Adrenal gland (tissue), 9 donors: ENCODE measurements at regions not wholly inside any gene's neighbourhood (a gene's known extent, or its start where the extent isn't known, plus 50 kb on each side); places are given as distances from the start of the nearest gene placed in this dataset.
"Not testable (repeated sequence)": the region's sequence is repeated elsewhere in the genome, so short reads cannot be mapped to it uniquely, and the experiment has no call there.

Source experiments
- DNase-seq, 7 donors: peaks; one replicate each; pipeline ENCODE4 v3.0.0-alpha.2; 2019 to 2020
- H3K27ac ChIP-seq, 5 donors: fragments of 200-600 bp; sonication (generic) in 4 of 5; 1 replicate in 3 of 5; 2 replicates in 2 of 5; pipeline versions ENCODE4 v1.5.1 to v1.8.0; 2016 to 2020; ENCODE audit warnings: mild to moderate bottlenecking in 1 of 5
- H3K27me3 ChIP-seq: fragments of 200-600 bp; 2 replicates; pipeline ENCODE4 v1.8.0; 2021
- H3K36me3 ChIP-seq, 2 donors: fragments of 200-600 bp; replicated peaks in 1 of 2; 1 replicate in 1 of 2; 2 replicates in 1 of 2; pipeline versions ENCODE4 v1.5.1 to v1.8.0; 2018 to 2022
- H3K4me1 ChIP-seq, 2 donors: fragments of 200-600 bp; replicated peaks in 1 of 2; 1 replicate in 1 of 2; 2 replicates in 1 of 2; pipeline versions ENCODE4 v1.5.1 to v1.8.0; 2018 to 2021
- H3K4me3 ChIP-seq, 4 donors: fragments of 200-600 bp; sonication (generic) in 3 of 4; one replicate each; pipeline ENCODE4 v1.5.1; 2016 to 2018
- H3K9me3 ChIP-seq, 3 donors: fragments of 200-600 bp; sonication (generic) in 1 of 3; replicated peaks in 1 of 3; 1 replicate in 2 of 3; 2 replicates in 1 of 3; pipeline versions ENCODE4 v1.5.1 to v1.8.0; 2016 to 2021
- POLR2A ChIP-seq, 2 donors: fragments of 450-650 bp; IDR thresholded peaks; one replicate each; pipeline ENCODE4 v1.6.1; 2017; ENCODE audit warnings: antibody characterized with exemption in 2 of 2, mild to moderate bottlenecking in 2 of 2, moderate library complexity in 1 of 2
- WGBS, 4 donors: extraction: QIAGEN DNeasy Blood & Tissue Kit in 2 of 4; methylation state at CpG; one replicate each; pipeline versions ENCODE4 v1.1.5 to v1.1.7; 2013 to 2017; 5-methylcytosine and 5-hydroxymethylcytosine counted together
- intact Hi-C, 2 donors: fragments of 100-400 bp; cut with DNase I; formaldehyde crosslinking; loops; one replicate each; pipeline versions ENCODE4 v1.14.1 to v1.15.0; 2022 to 2023
- TF ChIP-seq, protein P1 (sequence below), 6 experiments: fragments of 450-650 bp in 4 of 6; fragments of 200-600 bp in 2 of 6; sonication (generic) in 1 of 6; IDR thresholded peaks; 1 replicate in 5 of 6; 2 replicates in 1 of 6; pipeline versions ENCODE4 v1.5.1 to v1.8.0; 2016 to 2021; ENCODE audit warnings: antibody characterized with exemption in 6 of 6, mild to moderate bottlenecking in 2 of 6, moderate library complexity in 1 of 6
- donor health status: healthy with polysubstance abuse.
- donor health status: Bipolar disorder and iron deficiency.
- donor health status: DM: yes; HTN: yes; CAD: no.
- donor health status: DM: no; HTN: no; CAD: no.
- donor health status: DM: no; HTN: no; CAD: no.

DNA sequence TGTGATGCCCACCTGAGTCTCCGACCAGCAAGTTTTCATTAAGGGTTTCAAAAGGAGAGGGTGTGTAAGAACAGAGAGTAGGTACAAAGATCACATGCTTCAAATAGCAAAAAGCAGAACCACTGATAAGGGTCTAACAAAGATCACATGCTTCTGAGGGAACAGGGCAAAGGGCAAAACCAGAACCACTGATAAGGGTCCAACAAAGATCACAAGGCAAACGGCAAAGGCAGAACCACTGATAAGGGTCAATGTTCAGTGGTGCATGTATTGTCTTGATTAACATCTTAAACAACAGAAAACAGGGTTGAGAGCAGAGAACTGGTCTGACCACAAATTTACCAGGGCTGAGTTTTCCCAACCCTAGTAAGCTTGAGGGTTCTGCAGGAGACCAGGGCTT, 145.8 kb upstream of the NBPF11 start:
- intact Hi-C loops, result not testable (repeated sequence)
- WGBS, 4 donors, result 60 to 73% (median 68%) methylated on average over 2 of the region's 2 CpGs

DNA sequence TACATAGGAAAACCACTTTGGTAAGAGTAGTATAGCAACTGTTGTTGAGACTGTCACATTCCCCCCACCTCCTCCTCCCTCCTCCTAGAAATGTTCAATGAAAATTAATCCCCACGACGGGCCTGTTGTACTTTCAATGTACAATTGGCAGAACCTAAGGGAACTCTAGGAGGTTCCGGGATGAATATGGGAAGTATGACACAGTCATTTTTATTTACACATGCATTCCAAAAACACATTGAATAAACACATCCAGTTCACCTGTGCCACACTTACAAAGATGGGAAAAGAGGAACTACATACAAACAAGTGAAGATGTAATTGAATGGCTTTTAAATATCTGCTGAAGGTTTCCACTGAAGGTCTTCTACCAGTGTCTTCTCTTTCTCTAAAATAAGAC, 144.4 kb upstream of the NBPF11 start:
- 78 to 94% (median 86%) methylated on average over 3 of the region's 3 CpGs for WGBS, 4 donors
- Histone ChIP-seq H3K36me3 (no peaks in the 10 kb centered on the region), H3K4me1 (no peaks in the 10 kb centered on the region), H3K9me3 (no peaks in the 10 kb centered on the region), H3K27me3 (no peaks in the 10 kb centered on the region), H3K4me3 (no peak overlapping the region), H3K27ac (no peak overlapping the region)
- TF ChIP-seq, protein P1, sequence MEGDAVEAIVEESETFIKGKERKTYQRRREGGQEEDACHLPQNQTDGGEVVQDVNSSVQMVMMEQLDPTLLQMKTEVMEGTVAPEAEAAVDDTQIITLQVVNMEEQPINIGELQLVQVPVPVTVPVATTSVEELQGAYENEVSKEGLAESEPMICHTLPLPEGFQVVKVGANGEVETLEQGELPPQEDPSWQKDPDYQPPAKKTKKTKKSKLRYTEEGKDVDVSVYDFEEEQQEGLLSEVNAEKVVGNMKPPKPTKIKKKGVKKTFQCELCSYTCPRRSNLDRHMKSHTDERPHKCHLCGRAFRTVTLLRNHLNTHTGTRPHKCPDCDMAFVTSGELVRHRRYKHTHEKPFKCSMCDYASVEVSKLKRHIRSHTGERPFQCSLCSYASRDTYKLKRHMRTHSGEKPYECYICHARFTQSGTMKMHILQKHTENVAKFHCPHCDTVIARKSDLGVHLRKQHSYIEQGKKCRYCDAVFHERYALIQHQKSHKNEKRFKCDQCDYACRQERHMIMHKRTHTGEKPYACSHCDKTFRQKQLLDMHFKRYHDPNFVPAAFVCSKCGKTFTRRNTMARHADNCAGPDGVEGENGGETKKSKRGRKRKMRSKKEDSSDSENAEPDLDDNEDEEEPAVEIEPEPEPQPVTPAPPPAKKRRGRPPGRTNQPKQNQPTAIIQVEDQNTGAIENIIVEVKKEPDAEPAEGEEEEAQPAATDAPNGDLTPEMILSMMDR (IDR thresholded peaks at IDR 0.05), result no peak
- no peak for TF ChIP-seq POLR2A (IDR thresholded peaks at IDR 0.05)
- intact Hi-C loops, result no loop called here
- DNase-seq, result no peak

More for the DNA sequence above, 145.8 kb upstream of the NBPF11 start:
- not testable (repeated sequence) for H3K4me1 ChIP-seq, DNase-seq, H3K4me3 ChIP-seq, H3K27me3 ChIP-seq, H3K9me3 ChIP-seq, H3K36me3 ChIP-seq, H3K27ac ChIP-seq

DNA sequence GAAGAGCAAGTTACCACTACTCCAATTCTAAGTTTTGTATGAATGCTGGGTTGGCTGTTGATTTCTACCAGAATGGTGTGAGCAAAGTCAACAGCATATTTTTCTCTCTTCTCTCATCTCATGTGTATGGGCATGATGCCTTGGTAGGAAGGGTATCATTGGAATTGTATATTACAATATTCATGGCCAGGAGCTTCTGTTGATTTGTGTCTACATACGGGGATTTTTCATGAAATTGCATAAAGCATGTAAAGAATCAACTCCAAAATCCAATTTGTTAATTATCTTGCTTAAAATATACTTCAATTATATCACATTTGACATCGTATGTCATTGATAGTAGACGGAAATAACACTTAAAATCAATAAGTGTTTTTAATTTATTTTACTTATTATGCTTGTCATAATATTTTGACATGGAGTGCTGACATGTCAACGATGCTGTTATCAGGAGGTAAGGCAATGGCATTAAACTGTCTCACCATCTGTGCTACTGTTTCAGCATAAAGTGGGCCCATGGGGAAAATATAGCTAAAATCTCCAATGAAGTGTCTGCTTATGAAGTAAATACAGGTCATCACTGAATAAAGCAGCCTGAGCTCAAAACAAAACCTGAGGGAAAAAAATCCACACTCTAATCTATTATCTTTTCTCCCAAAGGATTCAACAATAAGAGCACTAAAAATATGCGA, 142.2 kb upstream of the NBPF11 start:
- no peak for DNase-seq
- Histone ChIP-seq H3K36me3 (no peaks in the 10 kb centered on the region), H3K4me3 (no peak overlapping the region), H3K27ac (no peak overlapping the region), H3K9me3 (no peaks in the 10 kb centered on the region), H3K27me3 (no peaks in the 10 kb centered on the region), H3K4me1 (no peaks in the 10 kb centered on the region)
- TF ChIP-seq, protein P1 (IDR thresholded peaks at IDR 0.05), result no peak
- no peak for TF ChIP-seq POLR2A (IDR thresholded peaks at IDR 0.05)
- WGBS, 4 donors, result 60 to 62% (median 61%) methylated on average over 5 of the region's 5 CpGs
- intact Hi-C loops, result no loop called here

DNA sequence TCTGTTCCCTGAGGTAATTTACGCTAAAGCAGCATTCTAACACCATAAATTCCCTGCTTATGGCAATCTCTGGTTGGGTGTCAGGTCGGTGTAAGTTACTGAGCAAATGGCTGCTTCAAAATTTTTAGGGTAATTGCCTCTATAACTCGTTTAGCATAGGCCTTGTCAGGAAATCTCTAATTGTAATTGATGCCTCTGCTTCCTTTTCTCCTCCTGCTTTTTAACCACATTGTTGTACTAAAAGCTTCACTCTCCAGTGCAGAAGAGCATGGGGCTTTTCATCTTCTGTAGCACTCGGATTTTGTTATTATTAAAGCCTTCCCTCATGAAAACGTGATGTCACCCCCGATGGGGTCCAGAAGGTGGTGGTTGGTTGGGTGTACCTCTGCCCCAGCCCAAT, 141.6 kb upstream of the NBPF11 start:
- no peak for TF ChIP-seq POLR2A (IDR thresholded peaks at IDR 0.05)
- TF ChIP-seq, protein P1 (IDR thresholded peaks at IDR 0.05), result no peak
- H3K4me3 ChIP-seq, result no peak overlapping the region
- no peaks in the 10 kb centered on the region for H3K27me3 ChIP-seq
- intact Hi-C loops, result no loop called here
- no peaks in the 10 kb centered on the region for H3K9me3 ChIP-seq
- no peak for DNase-seq
- H3K4me1 ChIP-seq, result no peaks in the 10 kb centered on the region
- H3K27ac ChIP-seq, result no peak overlapping the region
- 43 to 57% (median 51%) methylated on average over 6 of the region's 6 CpGs for WGBS, 4 donors
- no peaks in the 10 kb centered on the region for H3K36me3 ChIP-seq

DNA sequence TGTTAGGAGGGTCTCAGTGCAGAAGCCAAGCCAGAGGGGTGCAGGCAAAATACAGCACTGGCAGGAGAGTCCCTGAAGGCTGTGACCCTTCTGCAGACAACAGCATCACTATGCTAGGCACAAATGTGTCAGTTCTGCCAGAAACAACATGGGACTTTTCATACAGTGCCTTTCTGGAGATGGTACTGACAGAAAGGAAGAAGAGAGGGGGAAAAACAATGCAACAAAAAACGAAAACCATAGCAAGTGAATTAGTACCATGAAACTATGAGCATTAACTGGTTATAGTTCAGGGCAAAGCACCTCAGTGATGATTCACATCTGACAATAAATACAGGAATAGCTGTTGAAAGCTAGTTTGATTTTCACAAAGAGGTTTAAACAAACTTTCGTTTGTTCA, 140.8 kb upstream of the NBPF11 start:
- Histone ChIP-seq H3K4me3 (no peak overlapping the region), H3K4me1 (no peaks in the 10 kb centered on the region), H3K9me3 (no peaks in the 10 kb centered on the region), H3K36me3 (no peaks in the 10 kb centered on the region), H3K27me3 (no peaks in the 10 kb centered on the region), H3K27ac (no peak overlapping the region)
- TF ChIP-seq POLR2A (IDR thresholded peaks at IDR 0.05), result no peak
- TF ChIP-seq, protein P1 (IDR thresholded peaks at IDR 0.05), result no peak
- no peak for DNase-seq
- intact Hi-C loops, result no loop called here
- WGBS, 4 donors, result 47 to 66% (median 54%) methylated on average over 2 of the region's 2 CpGs
